ENCODE measurements at regions not wholly inside any gene's neighbourhood (a gene's known extent, or its start where the extent isn't known, plus 50 kb on each side); places are given as distances from the start of the nearest gene placed in this dataset.
"Not testable (repeated sequence)": the region's sequence is repeated elsewhere in the genome, so short reads cannot be mapped to it uniquely, and the experiment has no call there.

- Mint-ChIP-seq H3K9me3 (no peaks in the 10 kb centered on the region), H3K4me1 (ENCODE audit: low read depth in 2 of 2) (no peaks in the 10 kb centered on the region), H3K4me3 (no peak overlapping the region), H3K27ac (no peak overlapping the region), H3K36me3 (ENCODE audit: insufficient read depth) (no peaks in the 10 kb centered on the region), H3K27me3 (no peaks in the 10 kb centered on the region)
- no peak for DNase-seq
- ATAC-seq (replicated peaks): no peak
Observed at GRCh38 chr2:160803881-160804280, 310.3 kb upstream of the RBMS1 start.

- DNase-seq (no peak), ATAC-seq (replicated peaks) (no peak)
- peaks cover 13 to 29% of the 10 kb centered on the region in 2 donors for H3K27me3 Mint-ChIP-seq
- H3K27ac Mint-ChIP-seq: no peak overlapping the region
- no peaks in the 10 kb centered on the region for H3K4me1 Mint-ChIP-seq (ENCODE audit: low read depth in 2 of 2)
- no peaks in the 10 kb centered on the region for H3K9me3 Mint-ChIP-seq
- no peaks in the 10 kb centered on the region for H3K36me3 Mint-ChIP-seq (ENCODE audit: insufficient read depth)
- H3K4me3 Mint-ChIP-seq: no peak overlapping the region
Observed at GRCh38 chr2:160810406-160810805, 316.8 kb upstream of the RBMS1 start.

GRCh38 chr2:160812830-160813505 lies 319.4 kb upstream of the RBMS1 start:
- ATAC-seq (replicated peaks): no peak

GRCh38 chr2:160813506-160813858 lies 319.9 kb upstream of the RBMS1 start:
- H3K27me3 Mint-ChIP-seq: peaks cover 13 to 29% of the 10 kb centered on the region in 2 donors
- no peak overlapping the region for H3K27ac Mint-ChIP-seq
- H3K36me3 Mint-ChIP-seq (ENCODE audit: insufficient read depth): no peaks in the 10 kb centered on the region
- no peaks in the 10 kb centered on the region for H3K9me3 Mint-ChIP-seq
- no peak overlapping the region for H3K4me3 Mint-ChIP-seq
- H3K4me1 Mint-ChIP-seq (ENCODE audit: low read depth in 2 of 2): no peaks in the 10 kb centered on the region
- DNase-seq (no peak), ATAC-seq (replicated peaks) (no peak)

More at GRCh38 chr2:160812830-160813505, 319.4 kb upstream of the RBMS1 start:
- no peaks in the 10 kb centered on the region for H3K36me3 Mint-ChIP-seq (ENCODE audit: insufficient read depth)
- no peaks in the 10 kb centered on the region for H3K9me3 Mint-ChIP-seq
- no peak overlapping the region for H3K4me3 Mint-ChIP-seq
- H3K27me3 Mint-ChIP-seq: peaks cover 13 to 29% of the 10 kb centered on the region in 2 donors
- H3K4me1 Mint-ChIP-seq (ENCODE audit: low read depth in 2 of 2): no peaks in the 10 kb centered on the region
- no peak for DNase-seq
- H3K27ac Mint-ChIP-seq: no peak overlapping the region

- no peak overlapping the region for H3K27ac Mint-ChIP-seq
- no peaks in the 10 kb centered on the region for H3K4me1 Mint-ChIP-seq (ENCODE audit: low read depth in 2 of 2)
- no peak overlapping the region for H3K4me3 Mint-ChIP-seq
- no peaks in the 10 kb centered on the region for H3K36me3 Mint-ChIP-seq (ENCODE audit: insufficient read depth)
- ATAC-seq (replicated peaks) (no peak), DNase-seq (no peak)
- H3K27me3 Mint-ChIP-seq: peaks cover 17% of the 10 kb centered on the region in 2 donors
- H3K9me3 Mint-ChIP-seq: no peaks in the 10 kb centered on the region
Observed at GRCh38 chr2:160816916-160817499, 323.4 kb upstream of the RBMS1 start.

- peaks cover 6 to 22% of the 10 kb centered on the region in 2 donors for H3K9me3 Mint-ChIP-seq
- ATAC-seq (replicated peaks) (no peak), DNase-seq (no peak)
- no peaks in the 10 kb centered on the region for H3K36me3 Mint-ChIP-seq (ENCODE audit: insufficient read depth)
- no peak overlapping the region for H3K4me3 Mint-ChIP-seq
- no peak overlapping the region for H3K27ac Mint-ChIP-seq
- H3K4me1 Mint-ChIP-seq (ENCODE audit: low read depth in 2 of 2): no peaks in the 10 kb centered on the region
- peaks cover 9 to 25% of the 10 kb centered on the region in 2 donors for H3K27me3 Mint-ChIP-seq
Observed at GRCh38 chr2:160820691-160821090, 327.1 kb upstream of the RBMS1 start.

GRCh38 chr2:160822006-160822405 lies 328.4 kb upstream of the RBMS1 start:
- no peak overlapping the region for H3K4me3 Mint-ChIP-seq
- peaks cover 11 to 31% of the 10 kb centered on the region in 2 donors for H3K9me3 Mint-ChIP-seq
- H3K4me1 Mint-ChIP-seq (ENCODE audit: low read depth in 2 of 2): no peaks in the 10 kb centered on the region
- no peaks in the 10 kb centered on the region for H3K36me3 Mint-ChIP-seq (ENCODE audit: insufficient read depth)
- ATAC-seq (replicated peaks) (no peak), DNase-seq (no peak)
- no peak overlapping the region for H3K27ac Mint-ChIP-seq
- peaks cover 9 to 25% of the 10 kb centered on the region in 2 donors for H3K27me3 Mint-ChIP-seq

GRCh38 chr2:160825433-160825832 lies 331.8 kb upstream of the RBMS1 start:
- H3K4me3 Mint-ChIP-seq: no peak overlapping the region
- H3K9me3 Mint-ChIP-seq: peaks cover 11 to 31% of the 10 kb centered on the region in 2 donors
- ATAC-seq (replicated peaks): no peak
- H3K4me1 Mint-ChIP-seq (ENCODE audit: low read depth in 2 of 2): no peaks in the 10 kb centered on the region
- H3K27me3 Mint-ChIP-seq: peaks cover 9 to 24% of the 10 kb centered on the region in 2 donors
- no peaks in the 10 kb centered on the region for H3K36me3 Mint-ChIP-seq (ENCODE audit: insufficient read depth)
- H3K27ac Mint-ChIP-seq: no peak overlapping the region
- DNase-seq: no peak

GRCh38 chr2:160826496-160826895 lies 332.9 kb upstream of the RBMS1 start:
- Mint-ChIP-seq H3K36me3 (ENCODE audit: insufficient read depth) (no peaks in the 10 kb centered on the region), H3K4me3 (no peak overlapping the region), H3K9me3 (peaks cover 11 to 31% of the 10 kb centered on the region in 2 donors), H3K4me1 (ENCODE audit: low read depth in 2 of 2) (no peaks in the 10 kb centered on the region), H3K27me3 (peaks cover 9 to 34% of the 10 kb centered on the region in 2 donors), H3K27ac (no peak overlapping the region)
- no peak for ATAC-seq (replicated peaks)
- no peak for DNase-seq

GRCh38 chr2:160828076-160828475 lies 332.2 kb upstream of the TANK start:
- no peak overlapping the region for H3K27ac Mint-ChIP-seq
- ATAC-seq (replicated peaks) (no peak), DNase-seq (no peak)
- no peaks in the 10 kb centered on the region for H3K36me3 Mint-ChIP-seq (ENCODE audit: insufficient read depth)
- no peak overlapping the region for H3K4me3 Mint-ChIP-seq
- H3K9me3 Mint-ChIP-seq: peaks cover 6 to 23% of the 10 kb centered on the region in 2 donors
- H3K4me1 Mint-ChIP-seq (ENCODE audit: low read depth in 2 of 2): no peaks in the 10 kb centered on the region
- peaks cover 3 to 24% of the 10 kb centered on the region in 2 donors for H3K27me3 Mint-ChIP-seq

GRCh38 chr2:160832381-160832780 lies 327.8 kb upstream of the TANK start:
- H3K27me3 Mint-ChIP-seq: peaks cover 13 to 33% of the 10 kb centered on the region in 2 donors
- not testable (repeated sequence) for H3K4me3 Mint-ChIP-seq; H3K4me1 Mint-ChIP-seq (ENCODE audit: low read depth in 2 of 2); H3K27ac Mint-ChIP-seq; DNase-seq; H3K36me3 Mint-ChIP-seq (ENCODE audit: insufficient read depth); ATAC-seq (replicated peaks); H3K9me3 Mint-ChIP-seq

GRCh38 chr2:160835166-160835565 lies 325.1 kb upstream of the TANK start:
- DNase-seq (no peak), ATAC-seq (replicated peaks) (no peak)
- Mint-ChIP-seq H3K9me3 (no peaks in the 10 kb centered on the region), H3K36me3 (ENCODE audit: insufficient read depth) (no peaks in the 10 kb centered on the region), H3K4me1 (ENCODE audit: low read depth in 2 of 2) (no peaks in the 10 kb centered on the region), H3K4me3 (no peak overlapping the region), H3K27me3 (peaks cover 26 to 47% of the 10 kb centered on the region in 2 donors), H3K27ac (no peak overlapping the region)

GRCh38 chr2:160836755-160837154 lies 323.5 kb upstream of the TANK start:
- DNase-seq (no peak), ATAC-seq (replicated peaks) (no peak)
- Mint-ChIP-seq H3K27ac (no peak overlapping the region), H3K4me3 (no peak overlapping the region), H3K36me3 (ENCODE audit: insufficient read depth) (no peaks in the 10 kb centered on the region), H3K4me1 (ENCODE audit: low read depth in 2 of 2) (no peaks in the 10 kb centered on the region), H3K27me3 (peaks cover 26 to 43% of the 10 kb centered on the region in 2 donors), H3K9me3 (peaks cover 0 to 2% of the 10 kb centered on the region in 2 donors)

GRCh38 chr2:160837416-160837815 lies 322.8 kb upstream of the TANK start:
- H3K4me3 Mint-ChIP-seq: no peak overlapping the region
- peaks cover 0 to 2% of the 10 kb centered on the region in 2 donors for H3K9me3 Mint-ChIP-seq
- no peak overlapping the region for H3K27ac Mint-ChIP-seq
- no peaks in the 10 kb centered on the region for H3K36me3 Mint-ChIP-seq (ENCODE audit: insufficient read depth)
- DNase-seq (no peak), ATAC-seq (replicated peaks) (no peak)
- H3K4me1 Mint-ChIP-seq (ENCODE audit: low read depth in 2 of 2): no peaks in the 10 kb centered on the region
- H3K27me3 Mint-ChIP-seq: peaks cover 26 to 46% of the 10 kb centered on the region in 2 donors

All from effector memory CD8-positive, alpha-beta T cell (primary cell).